H1 (cell line): ENCODE measurements at regions not wholly inside any gene's neighbourhood (a gene's known extent, or its start where the extent isn't known, plus 50 kb on each side); places are given as distances from the start of the nearest gene placed in this dataset.

Experiments
- CTCF ChIA-PET: fragments of 300-600 bp; sonication (Branson Sonifier 250); formaldehyde crosslinking; loops from one replicate; lab custom pipeline; 2021; ENCODE audit not compliant: partially characterized antibody; lab: Charles Lee
- POLR2A ChIA-PET: fragments of 300-600 bp; sonication (Branson Sonifier 250); formaldehyde crosslinking; loops from one replicate; lab custom pipeline; 2021; ENCODE audit warnings: inconsistent platforms; ENCODE audit not compliant: partially characterized antibody; lab: Charles Lee
- DNase-seq, 2 experiments: peaks; one replicate each; pipeline versions ENCODE4 v3.0.0 to v3.0.0-alpha.2; 2010 to 2022; ENCODE audit warnings: low spot score in 2 of 2, low read depth in 1 of 2, mixed read lengths in 1 of 2
- FAIRE-seq: peaks from 2 replicates; lab custom pipeline; 2011; peaks lifted over from hg19 to GRCh38; lab: Jason Lieb, UNC
- H2AFZ ChIP-seq: 2 replicates; pipeline ENCODE4 v1.8.1; 2012; ENCODE audit warnings: low read length, inconsistent platforms
- H2AK5ac ChIP-seq: 2 replicates; pipeline ENCODE4 v1.6.1; 2013; ENCODE audit warnings: low read depth, low read length
- H2BK120ac ChIP-seq: replicated peaks from 2 replicates; pipeline ENCODE3; 2013; ENCODE audit warnings: low read depth, low read length, inconsistent platforms
- H2BK12ac ChIP-seq: 2 replicates; pipeline ENCODE4 v1.6.1; 2013; ENCODE audit warnings: low read depth, low read length
- H2BK15ac ChIP-seq: 2 replicates; pipeline ENCODE4 v1.6.1; 2013; ENCODE audit warnings: low read length
- H2BK20ac ChIP-seq: 2 replicates; pipeline ENCODE4 v1.6.1; 2013; ENCODE audit warnings: low read length
- H2BK5ac ChIP-seq: 2 replicates; pipeline ENCODE4 v1.6.1; 2013; ENCODE audit warnings: low read depth, low read length
- H3K14ac ChIP-seq: 2 replicates; pipeline ENCODE4 v1.6.1; 2013; ENCODE audit warnings: inconsistent platforms; ENCODE audit not compliant: insufficient read length
- H3K18ac ChIP-seq: 2 replicates; pipeline ENCODE4 v1.6.1; 2013; ENCODE audit warnings: low read length; ENCODE audit errors: extremely low read depth
- H3K23ac ChIP-seq: 2 replicates; pipeline ENCODE4 v1.6.1; 2013; ENCODE audit warnings: inconsistent platforms; ENCODE audit not compliant: insufficient read length
- H3K23me2 ChIP-seq: 2 replicates; pipeline ENCODE4 v1.6.1; 2013; ENCODE audit warnings: low read depth, low read length
- H3K27ac ChIP-seq: 2 replicates; pipeline ENCODE4 v1.6.1; 2011; ENCODE audit warnings: low read depth, low read length, inconsistent platforms
- H3K27me3 ChIP-seq, 4 experiments: replicated peaks in 1 of 4; 1 replicate in 1 of 4; 2 replicates in 3 of 4; pipeline versions ENCODE4 v1.6.1 to v1.8.1; 2011 to 2013; ENCODE audit warnings: low read length in 3 of 4, mild to moderate bottlenecking in 3 of 4, inconsistent platforms in 2 of 4, mixed read lengths in 2 of 4, moderate library complexity in 1 of 4; ENCODE audit not compliant: control insufficient read depth in 3 of 4, insufficient read depth in 3 of 4; ENCODE audit errors: extremely low read depth in 1 of 4
- H3K36me3 ChIP-seq, 4 experiments: 2 replicates each; pipeline versions ENCODE4 v1.6.1 to v1.8.1; 2011 to 2013; ENCODE audit warnings: mild to moderate bottlenecking in 4 of 4, low read length in 3 of 4, moderate library complexity in 2 of 4, control low read depth in 1 of 4, inconsistent platforms in 1 of 4; ENCODE audit not compliant: insufficient read depth in 4 of 4, control insufficient read depth in 2 of 4
- H3K4ac ChIP-seq: replicated peaks from 2 replicates; pipeline ENCODE3; 2013; ENCODE audit warnings: low read length, low read depth, mixed read lengths, inconsistent platforms; ENCODE audit not compliant: insufficient read length
- H3K4me1 ChIP-seq, 4 experiments: replicated peaks in 1 of 4; 1 replicate in 1 of 4; 2 replicates in 3 of 4; pipeline versions ENCODE4 v1.6.1 to v1.8.1; 2011 to 2013; ENCODE audit warnings: low read length in 3 of 4, inconsistent platforms in 2 of 4, mixed read lengths in 1 of 4; ENCODE audit not compliant: insufficient read depth in 4 of 4, control insufficient read depth in 3 of 4
- H3K4me2 ChIP-seq, 2 experiments: 2 replicates each; pipeline versions ENCODE4 v1.6.1 to v1.8.1; 2011 to 2013; ENCODE audit warnings: low read depth in 2 of 2, low read length in 2 of 2, control low read depth in 1 of 2, inconsistent platforms in 1 of 2, mild to moderate bottlenecking in 1 of 2; ENCODE audit not compliant: insufficient read depth in 1 of 2
- H3K4me3 ChIP-seq, 4 experiments: fragments of 200-600, 300-600 bp in 1 of 4; sonication (generic), shearing (Covaris generic), sonication (Bioruptor Twin) in 1 of 4; 2 replicates each; pipeline versions ENCODE4 v1.5.1 to v1.8.1; 2011 to 2016; ENCODE audit warnings: low read length in 4 of 4, low read depth in 3 of 4, control low read depth in 2 of 4, inconsistent platforms in 2 of 4, mild to moderate bottlenecking in 2 of 4, mixed read lengths in 1 of 4, moderate library complexity in 1 of 4; ENCODE audit not compliant: insufficient read depth in 2 of 4; ENCODE audit errors: extremely low read depth in 1 of 4
- H3K56ac ChIP-seq: replicated peaks from 2 replicates; pipeline ENCODE3; 2013; ENCODE audit warnings: low read depth, mild to moderate bottlenecking, mixed read lengths, low read length, inconsistent platforms; ENCODE audit not compliant: insufficient read length
- H3K79me1 ChIP-seq: 2 replicates; pipeline ENCODE4 v1.6.1; 2013; ENCODE audit warnings: low read depth, low read length, control low read depth
- H3K79me2 ChIP-seq, 2 experiments: 2 replicates each; pipeline versions ENCODE4 v1.6.1 to v1.8.1; 2012 to 2013; ENCODE audit warnings: low read length in 2 of 2, mild to moderate bottlenecking in 2 of 2, inconsistent platforms in 1 of 2; ENCODE audit not compliant: insufficient read depth in 2 of 2, control insufficient read depth in 1 of 2
- H3K9ac ChIP-seq, 4 experiments: replicated peaks in 1 of 4; 1 replicate in 1 of 4; 2 replicates in 3 of 4; pipeline versions ENCODE4 v1.6.1 to v1.8.1; 2011 to 2013; ENCODE audit warnings: low read depth in 3 of 4, low read length in 3 of 4, control low read depth in 2 of 4, mild to moderate bottlenecking in 2 of 4, moderate library complexity in 2 of 4, inconsistent platforms in 1 of 4; ENCODE audit errors: extremely low read depth in 1 of 4
- H3K9me3 ChIP-seq, 2 experiments: 2 replicates each; pipeline versions ENCODE4 v1.6.1 to v1.8.1; 2012 to 2013; ENCODE audit warnings: mild to moderate bottlenecking in 2 of 2, moderate library complexity in 2 of 2, control low read depth in 1 of 2, inconsistent platforms in 1 of 2, low read depth in 1 of 2, low read length in 1 of 2, mixed read lengths in 1 of 2; ENCODE audit not compliant: insufficient read depth in 2 of 2
- H4K20me1 ChIP-seq, 2 experiments: replicated peaks in 1 of 2; 2 replicates each; pipeline versions ENCODE3 to v1.8.1; 2011 to 2013; ENCODE audit warnings: inconsistent platforms in 2 of 2, low read length in 2 of 2, mild to moderate bottlenecking in 1 of 2; ENCODE audit not compliant: insufficient read depth in 2 of 2, control insufficient read depth in 1 of 2
- H4K5ac ChIP-seq: 2 replicates; pipeline ENCODE4 v1.6.1; 2013; ENCODE audit warnings: low read length, low read depth, mixed read lengths, inconsistent platforms; ENCODE audit not compliant: insufficient read length
- H4K8ac ChIP-seq: 2 replicates; pipeline ENCODE4 v1.8.0; 2013; ENCODE audit warnings: mild to moderate bottlenecking, moderate library complexity, low read length, inconsistent platforms; ENCODE audit not compliant: insufficient read depth; ENCODE audit errors: extremely low read depth
- H4K91ac ChIP-seq: replicated peaks from 2 replicates; pipeline ENCODE3; 2013; ENCODE audit warnings: low read length, mixed read lengths, inconsistent platforms; ENCODE audit not compliant: insufficient read length
- ASH2L ChIP-seq: fragments of 200-600, 300-600 bp; sonication (generic); IDR thresholded peaks from one replicate; pipeline ENCODE4 v1.7.1; 2017; ENCODE audit warnings: low read length
- NRF1 ChIP-seq: IDR thresholded peaks from 2 replicates; pipeline ENCODE4 v1.6.1; 2011; ENCODE audit warnings: mild to moderate bottlenecking, low read depth, low read length, improper control_type of control experiment
- PHF8 ChIP-seq: fragments of 200-600 bp; sonication (generic); conservative IDR thresholded peaks from 2 replicates; pipeline ENCODE4 v1.7.1; 2012; ENCODE audit warnings: low read depth, mild to moderate bottlenecking, inconsistent platforms, low read length, moderate library complexity
- POU5F1 ChIP-seq: IDR thresholded peaks from 2 replicates; pipeline ENCODE4 v1.6.1; 2011; ENCODE audit warnings: low read depth, mild to moderate bottlenecking, low read length, moderate library complexity
- RAD21 ChIP-seq, 2 experiments: IDR thresholded peaks in 1 of 2; conservative IDR thresholded peaks in 1 of 2; 2 replicates each; pipeline ENCODE4 v1.6.1; 2011; ENCODE audit warnings: low read depth in 2 of 2, low read length in 2 of 2, improper control_type of control experiment in 1 of 2, inconsistent platforms in 1 of 2, mild to moderate bottlenecking in 1 of 2, moderate library complexity in 1 of 2
- SP4 ChIP-seq: IDR thresholded peaks from 2 replicates; pipeline ENCODE4 v1.6.1; 2012; ENCODE audit warnings: low read length, inconsistent platforms
- SRF ChIP-seq: IDR thresholded peaks from 2 replicates; pipeline ENCODE4 v1.6.1; 2011; ENCODE audit warnings: mild to moderate bottlenecking, low read depth, low read length, moderate library complexity
- TAF7 ChIP-seq: optimal IDR thresholded peaks from 2 replicates; pipeline ENCODE3; 2011; ENCODE audit warnings: low read depth, mild to moderate bottlenecking, inconsistent platforms, low read length, moderate library complexity, borderline replicate concordance
- WGBS, 2 experiments: shearing (Covaris generic) in 1 of 2; methylation state at CpG; one replicate each; pipeline versions ENCODE4 v1.1.6 to v1.1.7; 2013 to 2015; ENCODE audit warnings: low lambda C conversion rate in 2 of 2, mixed read lengths in 2 of 2, inconsistent platforms in 1 of 2, low coverage in 1 of 2, missing lambda C conversion rate in 1 of 2; ENCODE audit not compliant: insufficient replicate concordance in 2 of 2, insufficient coverage in 1 of 2, insufficient read length in 1 of 2; ENCODE audit errors: extremely low coverage in 1 of 2, missing lambda C conversion rate in 1 of 2; 5-methylcytosine and 5-hydroxymethylcytosine counted together
- TF ChIP-seq, protein P1 (sequence below): IDR thresholded peaks from 2 replicates; pipeline ENCODE4 v1.6.1; 2011; ENCODE audit warnings: low read depth, mild to moderate bottlenecking, low read length; ENCODE audit not compliant: insufficient read depth

DNA sequence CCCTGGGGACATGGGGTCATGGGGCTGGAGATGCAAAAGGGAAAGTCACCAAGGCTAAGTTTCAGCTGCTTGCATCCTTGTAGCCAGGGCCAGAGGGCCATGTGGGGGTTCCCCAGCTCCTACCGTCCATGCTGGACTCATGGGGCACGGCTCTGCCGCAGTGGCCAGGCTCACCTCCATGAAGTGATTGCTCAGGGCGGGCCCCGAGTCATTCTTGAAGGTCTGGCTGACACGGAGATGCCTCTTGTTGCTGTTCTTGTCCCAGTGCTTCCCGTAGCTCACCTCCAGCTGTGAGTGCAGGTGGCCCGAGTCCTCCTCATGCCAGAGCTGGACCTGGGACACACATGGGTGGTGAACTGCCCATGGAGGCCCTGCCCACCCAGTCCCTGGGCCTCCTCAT is 114.5 kb downstream of the RMI2 start:
- WGBS, 2 experiments: 91% methylated on average over 8 of the region's 8 CpGs; no CpG with 5 or more reads in 1 of the 2 experiments
- Histone ChIP-seq H3K4me2 (no peak overlapping the region), H2AFZ (no peak overlapping the region), H3K79me2 (no peaks in the 10 kb centered on the region), H4K91ac (no peak overlapping the region), H3K4ac (no peak overlapping the region), H4K20me1 (peaks cover 0 to 2% of the 10 kb centered on the region in 2 experiments), H3K14ac (no peak overlapping the region), H3K4me1 (no peaks in the 10 kb centered on the region), H3K23ac (no peak overlapping the region), H3K36me3 (peaks cover 0 to 11% (median 2%) of the 10 kb centered on the region in 4 experiments; a peak in 1 of 8 replicates), H2AK5ac (no peak overlapping the region), H3K23me2 (no peaks in the 10 kb centered on the region), H3K27me3 (no peaks in the 10 kb centered on the region), H3K18ac (no peak overlapping the region), H2BK12ac (no peak overlapping the region), H4K8ac (no peak overlapping the region), H3K4me3 (no peak overlapping the region), H2BK15ac (no peak overlapping the region), H2BK120ac (no peak overlapping the region), H3K9ac (no peak overlapping the region), H4K5ac (no peak overlapping the region), H2BK5ac (no peak overlapping the region), H3K56ac (no peak overlapping the region), H3K27ac (no peak overlapping the region), H3K9me3 (no peaks in the 10 kb centered on the region), H2BK20ac (no peak overlapping the region), H3K79me1 (no peaks in the 10 kb centered on the region; the same call in 1 of the 2 replicates)
- no peak for FAIRE-seq
- ChIA-PET POLR2A (interaction anchor here (1.2 kb wide), 1 partner anchor 38 kb away, joined by 5 read pairs; no protein-coding TSS in a partner anchor), CTCF (interaction anchor here (1.0 to 1.9 kb wide), 4 partner anchors 10 to 181 kb away, joined by 4 to 5 read pairs (median 4); no protein-coding TSS in a partner anchor)
- DNase-seq: no peak
- TF ChIP-seq, protein P1, sequence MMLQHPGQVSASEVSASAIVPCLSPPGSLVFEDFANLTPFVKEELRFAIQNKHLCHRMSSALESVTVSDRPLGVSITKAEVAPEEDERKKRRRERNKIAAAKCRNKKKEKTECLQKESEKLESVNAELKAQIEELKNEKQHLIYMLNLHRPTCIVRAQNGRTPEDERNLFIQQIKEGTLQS: no peak
- no peak for TF ChIP-seq RAD21 (IDR thresholded peaks at IDR 0.05 in 1 of 2, conservative IDR thresholded peaks at IDR 0.05 in 1 of 2; ENCODE audit: low read depth in 2 of 2, low read length in 2 of 2)
- no peak for TF ChIP-seq PHF8
- TF ChIP-seq NRF1: no peak
- TF ChIP-seq POU5F1: no peak
- no peak for TF ChIP-seq ASH2L
- no peak for TF ChIP-seq SRF
- no peak for TF ChIP-seq TAF7
- no peak for TF ChIP-seq SP4
